ENCODE measurements at regions not wholly inside any gene's neighbourhood (a gene's known extent, or its start where the extent isn't known, plus 50 kb on each side); places are given as distances from the start of the nearest gene placed in this dataset.

- TF ChIP-seq RARB (CRISPR knock-in tag; IDR thresholded peaks at IDR 0.05) (no peak), ZNF565 (CRISPR knock-in tag; conservative IDR thresholded peaks at IDR 0.05; ENCODE audit: low read depth) (no peak), ARNTL (CRISPR knock-in tag; IDR thresholded peaks at IDR 0.05; ENCODE audit: borderline replicate concordance, low read depth) (no peak), ESRRG (CRISPR knock-in tag; IDR thresholded peaks at IDR 0.05) (no peak), PATZ1 (CRISPR knock-in tag; IDR thresholded peaks at IDR 0.05; ENCODE audit: borderline replicate concordance) (no peak), ZNF70 (CRISPR knock-in tag; IDR thresholded peaks at IDR 0.05) (no peak)
Measured at GRCh38 chr2:187169864-187170263, 278.2 kb downstream of the CALCRL start.

Data from SK-N-SH treated with all-trans-retinoic acid at 6 μM for 48 hours (cell line).